Tibial artery (tissue), 4 donors: ENCODE measurements at regions not wholly inside any gene's neighbourhood (a gene's known extent, or its start where the extent isn't known, plus 50 kb on each side); places are given as distances from the start of the nearest gene placed in this dataset.

ENCODE experiments used
- DNase-seq, 2 donors: peaks; one replicate each; pipeline ENCODE4 v3.0.0-alpha.2; 2019
- H3K27ac ChIP-seq, 2 donors: fragments of 200-600 bp; sonication (generic) in 1 of 2; 1 replicate in 1 of 2; 2 replicates in 1 of 2; pipeline ENCODE4 v1.5.1; 2018 to 2019; ENCODE audit warnings: mild to moderate bottlenecking in 1 of 2
- H3K27me3 ChIP-seq, 2 donors: fragments of 200-600 bp; sonication (generic) in 1 of 2; one replicate each; pipeline versions ENCODE4 v1.5.1 to v1.6.0; 2016 to 2019
- H3K36me3 ChIP-seq, 3 donors: fragments of 200-600 bp; sonication (generic) in 2 of 3; one replicate each; pipeline ENCODE4 v1.5.1; 2016 to 2019; ENCODE audit warnings: mild to moderate bottlenecking in 2 of 3
- H3K4me1 ChIP-seq, 4 donors: fragments of 200-600 bp; sonication (generic) in 2 of 4; 1 replicate in 3 of 4; 2 replicates in 1 of 4; pipeline ENCODE4 v1.5.1; 2016 to 2019
- H3K4me3 ChIP-seq, 2 donors: fragments of 200-600 bp; sonication (generic) in 1 of 2; 1 replicate in 1 of 2; 2 replicates in 1 of 2; pipeline ENCODE4 v1.5.1; 2018 to 2019; ENCODE audit warnings: mild to moderate bottlenecking in 2 of 2
- H3K9me3 ChIP-seq, 3 donors: fragments of 200-600 bp; sonication (generic) in 1 of 3; one replicate each; pipeline ENCODE4 v1.5.1; 2016 to 2019
- intact Hi-C: fragments of 100-400 bp; cut with DNase I; formaldehyde crosslinking; loops from one replicate; pipeline ENCODE4 v1.15.0; 2023; ENCODE audit warnings: low total_unique reads
- TF ChIP-seq, protein P1 (sequence below), 2 experiments: fragments of 200-600 bp in 1 of 2; fragments of 450-650 bp in 1 of 2; IDR thresholded peaks; one replicate each; pipeline ENCODE4 v1.5.1; 2017 to 2019; ENCODE audit warnings: antibody characterized with exemption in 2 of 2, mild to moderate bottlenecking in 1 of 2, moderate library complexity in 1 of 2

DNA sequence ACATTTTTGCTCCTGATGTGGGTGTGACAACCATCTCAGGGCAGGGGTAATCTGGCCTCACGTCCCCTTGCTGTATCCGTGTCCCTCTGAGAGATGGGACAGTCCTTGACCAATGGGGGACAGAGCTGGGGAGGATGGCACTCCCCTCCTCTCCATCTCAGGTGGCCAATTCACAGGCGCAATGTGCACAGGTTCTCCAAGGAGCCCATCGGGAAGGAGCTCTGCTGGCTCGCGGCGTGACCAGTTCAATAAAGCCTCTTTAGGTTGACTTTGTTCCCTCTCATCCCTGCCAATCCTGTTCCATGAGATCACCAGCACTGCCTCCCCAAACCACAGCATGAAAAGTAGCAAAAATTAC lies 196.3 kb upstream of the SLC24A3 start:
- Histone ChIP-seq H3K27ac (no peak overlapping the region), H3K9me3 (no peaks in the 10 kb centered on the region), H3K4me1 (peaks cover 0 to 15% (median 4%) of the 10 kb centered on the region in 4 donors), H3K27me3 (no peaks in the 10 kb centered on the region), H3K4me3 (no peak overlapping the region), H3K36me3 (no peaks in the 10 kb centered on the region)
- DNase-seq, result no peak
- TF ChIP-seq, protein P1, sequence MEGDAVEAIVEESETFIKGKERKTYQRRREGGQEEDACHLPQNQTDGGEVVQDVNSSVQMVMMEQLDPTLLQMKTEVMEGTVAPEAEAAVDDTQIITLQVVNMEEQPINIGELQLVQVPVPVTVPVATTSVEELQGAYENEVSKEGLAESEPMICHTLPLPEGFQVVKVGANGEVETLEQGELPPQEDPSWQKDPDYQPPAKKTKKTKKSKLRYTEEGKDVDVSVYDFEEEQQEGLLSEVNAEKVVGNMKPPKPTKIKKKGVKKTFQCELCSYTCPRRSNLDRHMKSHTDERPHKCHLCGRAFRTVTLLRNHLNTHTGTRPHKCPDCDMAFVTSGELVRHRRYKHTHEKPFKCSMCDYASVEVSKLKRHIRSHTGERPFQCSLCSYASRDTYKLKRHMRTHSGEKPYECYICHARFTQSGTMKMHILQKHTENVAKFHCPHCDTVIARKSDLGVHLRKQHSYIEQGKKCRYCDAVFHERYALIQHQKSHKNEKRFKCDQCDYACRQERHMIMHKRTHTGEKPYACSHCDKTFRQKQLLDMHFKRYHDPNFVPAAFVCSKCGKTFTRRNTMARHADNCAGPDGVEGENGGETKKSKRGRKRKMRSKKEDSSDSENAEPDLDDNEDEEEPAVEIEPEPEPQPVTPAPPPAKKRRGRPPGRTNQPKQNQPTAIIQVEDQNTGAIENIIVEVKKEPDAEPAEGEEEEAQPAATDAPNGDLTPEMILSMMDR (IDR thresholded peaks at IDR 0.05), result no peak
- intact Hi-C loops, result loop anchor here (5.0 kb wide), 1 partner anchor 1261 kb away; no protein-coding TSS in a partner anchor

DNA sequence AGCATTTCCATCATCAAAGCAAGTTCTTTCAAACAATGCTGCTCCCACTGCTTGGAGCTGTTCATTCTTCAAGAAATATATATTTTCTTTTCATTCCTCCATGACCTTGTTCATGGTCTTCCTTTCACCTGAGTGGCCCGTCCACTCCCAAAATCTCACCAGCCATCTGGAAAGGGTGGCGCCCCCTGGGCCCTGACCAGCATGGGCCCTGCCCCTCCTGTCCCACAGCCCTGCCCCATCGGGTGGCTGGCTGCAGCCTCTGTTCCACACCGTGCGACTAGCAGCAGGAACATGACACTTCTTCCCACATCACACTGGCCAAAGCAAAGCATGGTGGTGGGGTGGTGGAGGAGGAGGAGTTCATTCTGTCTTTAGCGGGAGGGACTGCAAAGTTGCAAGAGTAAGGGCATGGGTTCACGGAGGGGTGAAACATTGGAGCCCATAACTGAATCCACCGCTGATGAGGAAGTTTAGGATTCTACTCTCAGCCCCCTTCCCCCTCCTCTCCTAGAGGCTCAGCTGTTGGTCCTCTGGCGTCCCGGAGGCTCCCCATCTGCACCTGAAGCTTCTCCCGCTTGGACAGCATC lies 195.2 kb upstream of the SLC24A3 start:
- Histone ChIP-seq H3K9me3 (no peaks in the 10 kb centered on the region), H3K27ac (no peak overlapping the region), H3K4me3 (no peak overlapping the region), H3K4me1 (peaks cover 0 to 12% (median 4%) of the 10 kb centered on the region in 4 donors), H3K27me3 (no peaks in the 10 kb centered on the region), H3K36me3 (no peaks in the 10 kb centered on the region)
- no peak for DNase-seq
- intact Hi-C loops, result loop anchor here (5.0 kb wide), 1 partner anchor 1260 kb away; no protein-coding TSS in a partner anchor
- TF ChIP-seq, protein P1 (IDR thresholded peaks at IDR 0.05), result no peak

DNA sequence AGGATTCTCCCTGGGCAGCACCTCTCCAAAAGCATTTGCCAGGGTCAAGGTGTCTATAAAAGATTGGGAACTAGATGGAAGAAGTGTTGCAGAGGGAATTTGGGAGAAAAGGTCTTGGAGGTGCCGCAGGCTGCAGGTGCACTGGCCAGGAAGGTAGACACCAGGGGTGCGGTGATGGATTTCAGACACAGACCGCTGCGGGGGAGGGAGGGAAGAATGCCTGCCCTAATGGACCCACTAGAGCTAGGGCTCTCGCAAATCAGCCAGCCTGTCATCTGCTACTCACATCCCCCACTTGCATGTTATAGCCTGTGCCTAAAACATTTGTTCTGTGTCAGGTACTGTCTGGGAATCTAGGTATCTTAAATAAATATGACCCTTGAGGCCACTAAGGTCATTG lies 193.6 kb upstream of the SLC24A3 start:
- H3K9me3 ChIP-seq, result no peaks in the 10 kb centered on the region
- intact Hi-C loops, result loop anchor here (5.0 kb wide), 1 partner anchor 1258 kb away; no protein-coding TSS in a partner anchor
- no peaks in the 10 kb centered on the region for H3K4me1 ChIP-seq
- no peak for DNase-seq
- H3K27me3 ChIP-seq, result no peaks in the 10 kb centered on the region
- no peaks in the 10 kb centered on the region for H3K36me3 ChIP-seq
- no peak overlapping the region for H3K4me3 ChIP-seq
- no peak overlapping the region for H3K27ac ChIP-seq
- TF ChIP-seq, protein P1 (IDR thresholded peaks at IDR 0.05), result no peak

DNA sequence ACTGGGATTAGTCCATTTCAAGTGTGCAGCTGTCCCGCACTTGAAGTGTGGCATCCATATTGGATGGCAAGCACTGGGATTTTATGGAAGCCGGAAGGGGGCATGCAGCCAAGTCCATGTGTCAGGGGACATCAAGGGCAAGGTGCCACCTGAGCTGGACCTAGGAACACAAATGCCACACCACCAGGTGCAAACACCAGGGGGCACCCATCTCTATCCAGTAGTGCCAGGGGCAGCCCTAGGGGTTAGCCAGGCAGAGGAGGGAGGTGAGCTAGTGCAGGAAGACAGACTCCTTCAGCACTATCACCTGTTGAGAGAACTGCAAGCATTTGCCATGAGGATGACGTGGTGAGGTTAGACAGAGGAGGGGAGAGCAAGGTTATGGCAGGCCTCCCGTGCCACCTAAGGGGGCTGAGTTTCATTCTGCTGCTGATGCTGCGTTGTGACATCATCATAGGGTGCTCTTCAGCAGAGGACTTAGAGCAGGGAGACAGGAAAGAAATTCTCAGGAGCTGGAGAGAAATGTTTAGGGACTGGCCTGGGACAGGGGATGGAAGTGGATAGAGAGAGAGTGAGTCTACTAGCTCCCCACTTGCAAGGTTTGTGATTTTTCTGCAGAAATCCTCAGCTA lies 192.6 kb upstream of the SLC24A3 start:
- no peak overlapping the region for H3K4me3 ChIP-seq
- TF ChIP-seq, protein P1 (IDR thresholded peaks at IDR 0.05), result no peak
- no peaks in the 10 kb centered on the region for H3K36me3 ChIP-seq
- H3K9me3 ChIP-seq, result no peaks in the 10 kb centered on the region
- no peak overlapping the region for H3K27ac ChIP-seq
- intact Hi-C loops, result loop anchor here (5.0 kb wide), 1 partner anchor 1257 kb away; no protein-coding TSS in a partner anchor
- H3K27me3 ChIP-seq, result no peaks in the 10 kb centered on the region
- no peak for DNase-seq
- H3K4me1 ChIP-seq, result peaks cover 0 to 7% (median 0%) of the 10 kb centered on the region in 4 donors

DNA sequence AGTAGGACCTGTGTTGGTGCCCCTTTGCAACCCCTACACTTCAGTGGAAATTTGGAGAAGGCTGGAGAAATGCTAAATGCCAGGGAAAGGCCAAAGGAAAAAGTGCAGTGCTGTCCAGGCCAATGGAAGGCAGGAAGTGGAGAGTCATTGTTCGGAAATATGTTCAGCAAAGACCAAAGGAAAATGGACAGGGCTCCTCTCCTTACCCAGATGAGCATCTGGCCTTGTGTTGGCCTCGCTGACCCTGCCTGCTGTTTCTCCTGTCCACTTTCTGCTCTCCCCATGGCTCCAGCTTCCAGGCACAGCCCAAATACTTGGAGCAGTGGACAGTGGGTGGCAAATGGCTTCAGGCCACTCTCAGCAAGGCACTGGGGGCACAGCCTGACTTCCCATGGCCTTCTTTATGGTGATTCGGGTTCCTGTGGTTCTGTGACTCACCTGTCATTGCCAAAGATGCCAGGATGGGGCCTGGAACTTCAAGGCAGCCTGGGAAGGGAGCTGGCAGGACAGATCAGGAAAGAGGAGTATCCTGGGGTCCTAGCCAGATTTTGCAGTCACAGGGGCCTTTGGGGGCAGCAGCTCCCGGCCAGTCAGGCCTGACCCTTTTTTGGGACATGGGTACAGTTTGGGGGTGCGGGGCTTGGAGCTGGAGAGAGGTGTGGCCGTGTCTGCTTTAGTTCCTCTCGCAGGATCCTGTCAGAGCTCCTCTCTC lies 190.9 kb upstream of the SLC24A3 start:
- intact Hi-C loops, result no loop called here
- Histone ChIP-seq H3K4me1 (peaks cover 0 to 24% (median 13%) of the 10 kb centered on the region in 4 donors), H3K9me3 (no peaks in the 10 kb centered on the region), H3K27ac (no peak overlapping the region), H3K4me3 (no peak overlapping the region), H3K27me3 (no peaks in the 10 kb centered on the region), H3K36me3 (no peaks in the 10 kb centered on the region)
- no peak for DNase-seq
- TF ChIP-seq, protein P1 (IDR thresholded peaks at IDR 0.05), result no peak
